NCI-H345 treated with DMSO at 0.1 percent for 48 hours (cell line): ENCODE measurements at regions not wholly inside any gene's neighbourhood (a gene's known extent, or its start where the extent isn't known, plus 50 kb on each side); places are given as distances from the start of the nearest gene placed in this dataset.

Source experiments
- DNase-seq: peaks from one replicate; lab custom pipeline; 2025; ENCODE audit not compliant: unreplicated experiment; lab: John Stamatoyannopoulos, UW

DNA sequence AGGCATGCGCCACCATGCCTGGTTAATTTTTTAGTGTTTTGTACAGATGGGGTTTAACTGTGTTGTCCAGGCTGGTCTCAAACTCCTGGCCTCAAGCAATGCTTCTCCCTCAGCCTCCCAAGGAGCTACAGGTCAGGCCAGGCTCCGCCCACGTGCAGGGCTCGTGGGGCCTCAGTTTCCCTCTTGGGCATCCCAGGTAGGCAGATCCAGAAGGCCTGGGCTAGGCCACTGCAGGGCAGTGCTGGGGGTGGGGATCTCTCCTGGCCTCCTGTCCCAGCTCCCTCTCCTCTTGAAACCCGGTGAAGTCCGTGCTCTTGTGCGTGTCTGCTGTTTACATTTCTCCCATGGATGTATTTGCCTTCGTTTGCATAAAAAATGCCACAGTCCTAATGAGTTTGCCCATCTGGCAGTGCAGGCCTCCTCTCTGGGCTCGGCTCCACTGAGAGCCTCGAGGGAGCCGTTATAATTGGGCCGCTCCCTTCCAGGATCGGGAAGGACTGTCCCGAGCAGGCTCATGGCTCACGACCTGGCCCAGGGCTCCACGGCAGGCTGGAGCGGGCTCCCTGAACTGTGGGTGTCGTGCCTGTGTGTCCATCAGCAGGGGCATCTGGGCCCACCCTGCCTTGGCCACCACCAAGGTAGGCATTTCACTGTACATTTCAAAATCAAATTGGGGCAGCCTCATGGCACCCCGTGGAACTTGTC is 52.6 kb upstream of the RUFY1 start:
- DNase-seq: no peak

DNA sequence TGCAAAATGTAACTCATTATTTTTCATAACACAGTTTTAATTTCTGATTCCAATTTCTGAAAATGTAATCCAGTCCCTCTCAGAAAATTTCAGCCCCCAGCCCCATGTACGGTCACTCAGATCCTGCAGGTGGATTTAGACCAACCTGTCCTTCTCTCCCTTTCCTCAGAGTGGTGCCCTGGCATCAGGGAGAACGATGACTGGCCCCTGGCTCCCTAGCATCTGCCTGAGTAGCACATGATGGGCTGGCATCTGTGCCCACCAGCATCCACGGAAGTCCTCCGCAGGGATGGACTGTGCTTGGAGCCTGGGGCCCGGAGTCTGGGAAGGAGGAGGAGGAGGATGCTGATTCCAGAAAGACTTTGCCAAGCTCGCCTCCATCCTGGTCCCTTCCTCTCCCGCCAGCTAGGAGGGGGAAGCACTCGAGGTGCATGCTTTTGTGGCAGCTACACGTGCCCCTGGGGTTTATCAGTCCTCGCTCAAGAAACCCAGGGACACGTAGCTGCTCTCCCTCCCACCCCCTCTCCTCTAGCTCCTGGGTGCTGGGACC is 54.4 kb upstream of the RUFY1 start:
- no peak for DNase-seq

DNA sequence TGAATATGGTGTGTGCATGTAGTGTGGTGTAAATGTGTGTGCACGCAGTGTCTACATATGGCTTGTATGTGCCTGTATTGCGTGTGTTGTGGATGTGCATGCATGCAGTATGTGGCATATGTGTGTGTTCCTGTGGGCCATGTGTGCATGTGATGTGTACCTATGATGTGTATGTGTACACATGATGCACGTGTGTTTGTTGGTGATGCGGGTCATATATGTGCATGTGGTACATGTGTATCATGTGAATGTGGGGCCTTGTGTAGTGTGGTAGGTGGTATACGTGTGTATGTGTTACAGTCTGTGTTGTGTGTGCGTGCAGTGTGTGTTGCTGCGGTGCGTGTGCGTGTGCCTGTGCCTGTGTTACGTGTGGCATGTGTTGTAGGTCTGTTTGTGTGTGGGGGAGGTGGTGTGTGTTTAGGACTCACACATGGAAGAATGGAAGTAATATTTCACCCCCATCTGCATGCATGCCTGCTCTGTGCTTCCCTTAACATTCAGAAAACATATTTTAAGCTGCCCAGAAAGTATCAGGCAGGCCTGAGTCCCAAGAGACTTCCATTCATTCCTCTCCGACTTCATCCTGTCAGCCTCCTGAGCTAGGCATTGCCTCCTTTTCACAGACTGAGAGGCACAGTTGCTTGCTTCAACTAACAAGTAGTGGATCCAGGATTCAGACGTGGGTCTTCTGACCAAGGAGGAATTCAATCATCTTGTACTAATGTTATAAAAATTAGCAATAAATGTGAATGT is 55.4 kb upstream of the RUFY1 start:
- no peak for DNase-seq

DNA sequence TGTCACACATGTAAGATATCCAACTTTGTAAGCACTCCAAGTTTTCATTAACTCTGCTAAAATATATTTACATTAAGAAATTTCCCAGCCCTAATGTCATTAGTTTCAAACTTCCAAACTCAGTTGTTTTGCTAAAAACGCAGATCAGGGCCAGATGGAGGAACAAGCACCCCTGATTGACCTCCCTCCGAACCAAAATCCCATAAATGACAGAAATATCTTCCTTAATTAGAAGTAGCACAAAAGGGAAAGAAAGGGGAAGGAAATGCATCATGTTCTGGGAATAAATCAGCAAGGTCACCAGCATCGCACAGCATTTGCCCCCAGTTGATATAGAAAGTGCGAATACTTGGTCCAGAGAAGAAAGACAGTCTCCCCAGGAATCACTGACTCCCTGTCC is 61.4 kb upstream of the RUFY1 start:
- DNase-seq: no peak

DNA sequence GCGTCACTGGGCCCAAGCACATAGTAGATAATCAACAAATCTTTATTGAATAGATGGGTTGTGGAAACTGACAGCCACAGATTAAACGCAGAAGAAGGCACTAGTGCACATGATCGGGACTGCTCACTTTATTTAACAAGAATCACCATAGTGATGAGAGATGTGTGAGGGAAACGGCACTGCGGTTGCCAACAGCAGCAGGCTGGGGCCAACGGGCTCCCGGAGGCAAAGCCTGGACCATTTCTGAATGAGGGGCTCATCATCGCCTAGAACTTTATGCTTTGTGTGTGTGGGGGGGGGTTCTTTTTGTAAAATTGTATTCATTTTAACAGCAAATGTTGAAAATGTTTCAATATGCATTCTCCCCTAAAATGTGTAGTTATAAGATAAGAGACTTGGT is 61.9 kb upstream of the RUFY1 start:
- DNase-seq: no peak

DNA sequence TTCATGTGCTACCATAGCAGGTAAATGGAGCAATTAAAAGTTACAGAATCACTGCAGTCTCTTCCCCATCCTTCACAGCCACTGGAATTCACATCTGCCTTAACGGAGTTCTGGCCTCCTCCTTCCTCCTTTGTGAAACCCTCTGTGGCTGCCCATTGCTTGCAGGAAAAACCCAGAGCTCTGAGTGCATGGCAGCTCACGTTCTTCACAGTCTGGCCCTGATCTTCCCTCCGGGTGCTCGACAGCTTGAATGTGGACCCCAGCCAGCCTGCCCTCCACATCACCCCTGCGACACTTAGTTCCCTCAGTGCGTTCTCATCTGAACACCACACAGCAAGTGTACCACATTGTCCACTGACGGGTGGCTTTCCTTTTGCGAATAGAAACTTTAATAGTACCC is 63.2 kb upstream of the RUFY1 start:
- DNase-seq: no peak

DNA sequence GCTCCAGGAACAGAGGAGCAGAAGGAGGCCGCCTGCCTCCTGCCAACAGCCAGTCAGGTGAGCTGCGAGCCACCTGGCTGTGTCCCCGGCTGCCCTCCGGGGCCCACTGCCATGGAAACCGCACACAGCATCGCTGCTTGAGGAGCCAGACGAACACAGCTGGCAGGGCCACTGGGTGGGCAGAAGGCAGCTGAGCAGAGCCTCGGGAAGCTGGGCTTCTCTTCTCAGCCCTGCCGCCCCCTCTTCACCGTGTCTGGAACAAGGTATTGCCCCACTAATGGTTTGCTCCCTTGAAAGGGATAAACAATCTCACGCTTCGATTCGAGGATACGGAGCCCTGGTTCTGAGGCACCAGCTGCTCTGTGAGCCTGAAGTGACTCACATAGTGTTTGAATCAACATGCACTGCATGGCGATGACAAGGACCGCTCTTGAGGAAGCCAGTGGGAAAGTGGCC is 63.7 kb upstream of the RUFY1 start:
- peak; percentile 67 for DNase-seq

DNA sequence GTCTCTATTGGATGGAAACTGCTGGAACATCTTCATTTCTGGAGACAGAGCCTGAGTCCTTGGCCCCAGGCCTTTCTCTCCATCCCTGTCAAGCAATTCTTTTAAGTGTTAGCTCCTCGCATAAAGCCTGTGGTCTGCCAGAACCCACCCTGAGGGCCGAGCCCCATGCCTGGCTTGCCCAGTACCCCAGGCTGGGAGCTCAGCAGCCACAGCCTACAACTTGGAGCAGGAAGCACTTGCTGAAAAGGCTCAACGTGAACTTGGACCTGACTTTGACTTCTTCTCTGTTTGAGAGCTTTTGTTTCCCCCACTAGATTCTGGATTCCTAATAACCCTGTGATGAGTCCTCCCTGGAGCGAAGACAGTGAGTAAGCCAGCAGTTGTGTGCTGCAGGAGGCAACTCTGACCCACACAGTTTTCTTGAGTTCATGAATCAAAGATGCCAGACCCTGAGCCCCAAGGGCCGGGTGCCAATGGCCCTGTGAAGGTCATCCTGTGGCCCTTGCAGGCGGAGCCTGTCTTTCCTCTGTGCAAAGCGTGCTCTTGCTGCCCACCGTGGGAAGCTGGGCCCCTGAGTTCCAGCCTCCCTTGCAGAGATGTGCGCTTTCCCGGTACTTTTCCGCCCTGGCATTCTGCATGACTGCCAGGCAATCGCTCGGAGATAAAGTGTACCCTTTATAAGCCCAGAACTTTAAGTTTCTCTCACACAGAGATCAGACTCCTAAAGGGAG is 64.3 kb upstream of the RUFY1 start:
- DNase-seq: no peak

DNA sequence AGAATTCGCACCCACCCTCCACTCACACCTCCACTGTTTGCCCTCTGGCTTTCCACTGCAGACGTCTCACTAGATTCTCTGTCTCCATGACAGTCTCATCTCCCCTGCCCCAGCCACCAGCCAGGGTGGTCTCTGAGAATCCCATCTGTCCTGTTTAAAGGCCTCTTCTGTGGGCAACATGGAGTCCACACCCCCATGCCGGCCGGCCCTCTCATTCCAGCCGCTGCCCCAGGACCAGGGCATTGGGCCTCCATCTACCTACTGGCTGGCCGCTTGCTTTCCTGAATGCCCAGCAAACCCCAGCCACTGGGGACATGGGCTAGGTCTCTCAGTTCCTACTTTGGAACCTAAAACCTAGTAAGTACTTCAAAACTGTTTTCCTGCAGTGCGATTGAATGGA is 65.6 kb upstream of the RUFY1 start:
- no peak for DNase-seq

DNA sequence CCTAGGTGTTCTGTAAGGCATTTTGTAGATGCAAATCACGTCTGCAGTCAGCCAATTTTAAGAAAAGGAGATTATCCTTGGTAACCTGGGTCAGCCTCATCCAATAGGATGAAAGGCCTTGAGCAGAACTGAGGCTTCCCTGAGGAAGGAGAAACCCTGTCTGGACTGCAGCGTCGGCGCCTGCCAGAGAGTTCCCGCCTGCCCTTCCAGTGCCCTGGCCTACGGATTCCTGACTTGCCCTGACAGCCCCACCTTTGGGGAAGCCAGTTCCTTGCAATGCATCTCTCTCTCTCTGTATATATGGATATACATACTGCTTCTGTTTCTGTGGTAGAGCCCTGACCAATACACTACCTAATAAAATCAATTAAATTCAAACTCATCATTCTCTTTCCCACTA is 66.2 kb upstream of the RUFY1 start:
- no peak for DNase-seq

DNA sequence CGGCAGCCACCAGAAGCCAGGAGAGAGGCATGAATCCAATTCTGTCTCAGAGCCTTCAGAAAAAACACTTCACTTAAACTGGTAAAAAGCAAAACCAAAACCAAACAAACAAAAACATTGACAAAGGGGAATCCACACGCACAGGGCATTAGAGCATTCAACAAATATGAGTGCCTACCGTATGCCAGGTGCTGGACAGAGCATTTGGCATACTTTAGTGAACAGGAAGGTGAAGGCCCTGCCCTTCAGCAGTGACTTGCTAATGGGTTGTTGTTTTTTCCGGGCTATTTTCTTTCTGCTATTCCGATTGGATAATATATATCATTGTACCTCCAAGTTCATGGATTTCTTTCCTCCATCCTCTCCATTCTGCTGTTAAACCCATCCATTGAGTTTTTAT is 71.7 kb upstream of the RUFY1 start:
- peak; percentile 25 for DNase-seq

DNA sequence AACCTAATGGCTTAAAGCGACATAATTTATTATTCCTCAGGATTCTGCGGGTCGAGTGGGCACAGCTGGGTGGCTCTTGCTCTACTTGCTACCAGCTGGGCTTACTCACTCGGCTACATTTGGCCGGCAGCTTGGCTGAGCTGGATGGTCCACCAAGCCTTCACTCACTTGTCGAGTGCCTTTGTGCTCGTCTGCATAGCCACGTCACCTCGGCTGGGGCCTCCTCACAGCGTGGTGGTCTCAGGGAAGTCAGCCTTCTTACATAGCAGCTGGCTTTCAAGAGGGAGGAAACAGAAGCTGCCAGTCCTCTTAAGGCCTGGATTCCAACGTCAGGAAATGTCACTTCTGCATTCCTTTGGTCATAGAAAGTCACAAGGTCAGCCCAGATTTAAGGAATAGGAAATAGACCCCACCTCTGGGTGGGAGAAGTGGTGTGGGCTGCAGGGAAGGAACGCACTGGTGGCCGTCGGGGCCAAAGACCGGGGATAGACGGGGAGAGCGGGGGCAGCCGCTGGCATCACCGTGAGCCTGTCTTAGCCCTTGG is 75.1 kb upstream of the RUFY1 start:
- DNase-seq: no peak

DNA sequence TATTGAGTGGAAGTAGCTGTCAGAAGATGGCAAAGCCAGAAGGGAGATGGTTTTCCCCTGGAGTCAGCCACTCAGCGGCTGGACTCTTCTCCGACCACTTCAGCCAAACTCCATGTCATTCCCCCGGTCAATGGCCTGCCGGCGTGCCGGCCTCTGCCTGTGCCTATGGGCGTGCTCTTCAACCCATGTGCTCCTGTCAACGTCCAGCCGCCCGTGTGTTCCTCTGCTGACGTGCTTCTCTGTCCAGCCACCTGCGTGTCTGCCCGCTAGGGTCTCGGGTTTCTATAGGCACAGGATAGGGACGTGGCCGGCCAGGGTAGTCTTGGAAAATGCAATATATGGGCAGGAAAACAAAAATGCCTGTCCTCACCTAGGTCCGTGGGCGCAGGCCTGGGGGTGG is 77.7 kb upstream of the RUFY1 start:
- DNase-seq: no peak

DNA sequence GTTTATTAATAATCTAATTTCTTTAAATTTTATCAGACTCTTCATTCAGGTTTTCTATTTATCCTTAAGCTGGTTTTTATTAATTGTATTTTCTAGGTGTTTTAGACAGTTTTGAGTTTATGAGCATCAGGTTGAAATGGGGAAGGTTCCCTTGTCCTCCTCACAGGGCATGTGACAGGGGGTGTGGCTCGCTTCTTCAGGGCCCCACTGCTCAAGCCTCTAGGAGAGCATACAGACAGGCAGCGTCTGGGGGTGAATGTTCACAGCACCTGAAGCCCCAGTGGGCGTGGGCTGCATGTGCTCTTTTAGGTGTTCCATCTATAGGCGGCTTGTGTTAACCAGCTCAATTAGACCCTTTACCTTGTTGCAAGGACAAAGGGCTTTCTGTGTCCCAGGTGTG is 78.2 kb upstream of the RUFY1 start:
- no peak for DNase-seq

DNA sequence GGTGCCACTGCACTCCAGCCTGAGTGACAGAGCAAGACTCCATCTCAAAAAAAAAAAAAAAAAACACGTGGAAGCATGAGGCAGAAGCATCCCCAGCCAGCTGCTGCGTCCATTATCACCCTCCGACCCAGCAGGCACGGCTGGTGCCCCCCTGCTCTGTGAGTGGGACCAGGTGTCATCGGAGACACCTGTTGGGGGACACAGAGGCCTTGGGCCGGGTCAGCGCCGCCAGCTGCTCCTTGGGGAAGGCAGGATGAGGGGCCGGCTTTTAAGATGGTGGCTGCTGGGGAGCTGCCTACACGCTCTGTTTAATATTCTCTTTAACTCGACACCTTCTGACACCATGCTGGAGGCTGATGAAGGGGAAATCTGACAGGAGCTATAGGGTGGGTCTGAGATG is 80.2 kb upstream of the RUFY1 start:
- no peak for DNase-seq

DNA sequence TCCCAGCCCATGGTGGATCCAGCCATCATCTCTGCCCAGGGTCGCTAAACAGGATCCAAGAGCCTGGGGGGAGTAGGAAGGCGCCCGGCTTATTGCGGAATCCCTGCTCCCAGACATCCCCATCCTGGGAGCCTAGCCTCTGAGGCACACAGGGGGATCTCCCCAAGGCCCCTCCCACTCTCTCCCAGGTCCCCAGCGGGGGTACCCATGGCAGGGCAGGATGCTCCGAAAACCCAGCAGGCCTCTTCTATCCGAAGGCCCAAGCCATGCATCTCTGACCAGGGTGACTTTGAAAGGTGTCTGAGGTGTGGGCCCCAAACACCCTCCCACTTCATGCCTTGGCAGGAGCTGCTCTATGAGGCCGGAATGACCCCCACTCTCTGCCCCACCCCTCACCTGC is 81.7 kb upstream of the RUFY1 start:
- no peak for DNase-seq

DNA sequence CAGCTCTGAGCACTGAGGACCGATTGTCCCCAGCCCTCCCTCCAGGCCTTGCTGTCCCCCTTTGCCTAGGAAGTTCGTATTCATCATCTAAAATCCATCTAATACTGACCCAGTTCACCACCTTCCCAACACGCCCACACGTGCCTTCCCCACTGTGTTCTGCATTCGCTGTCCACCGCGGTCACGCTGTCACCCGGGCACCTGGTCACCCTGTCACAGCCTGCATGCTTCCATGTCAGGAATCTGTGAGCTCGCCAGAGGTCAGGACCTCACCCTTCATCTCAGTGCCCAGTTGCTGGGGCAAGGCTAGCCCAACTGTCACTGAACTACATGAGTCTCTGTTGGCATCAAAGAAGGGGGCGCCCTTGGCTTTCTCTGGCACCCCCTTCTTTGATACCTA is 82.9 kb upstream of the RUFY1 start:
- no peak for DNase-seq

DNA sequence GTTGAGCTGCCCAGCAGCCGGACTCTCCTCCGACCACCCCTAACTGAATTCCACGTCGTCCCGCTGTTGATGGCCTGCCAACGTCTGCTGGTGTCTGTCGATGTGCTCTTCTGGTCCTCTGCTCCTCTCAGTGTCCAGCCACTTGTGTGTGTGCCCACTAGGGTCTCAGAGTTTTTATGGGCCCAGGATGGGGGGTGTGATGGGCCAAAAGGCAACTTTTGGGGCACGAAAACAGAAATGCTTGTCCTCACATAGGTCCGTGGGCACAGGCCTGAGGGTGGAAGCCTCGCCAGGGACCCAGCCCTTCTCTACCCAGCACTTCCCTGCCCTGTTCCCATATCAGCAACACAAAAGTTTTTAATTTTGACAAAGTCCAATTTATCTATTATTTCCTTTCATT is 85.7 kb upstream of the RUFY1 start:
- DNase-seq: no peak

DNA sequence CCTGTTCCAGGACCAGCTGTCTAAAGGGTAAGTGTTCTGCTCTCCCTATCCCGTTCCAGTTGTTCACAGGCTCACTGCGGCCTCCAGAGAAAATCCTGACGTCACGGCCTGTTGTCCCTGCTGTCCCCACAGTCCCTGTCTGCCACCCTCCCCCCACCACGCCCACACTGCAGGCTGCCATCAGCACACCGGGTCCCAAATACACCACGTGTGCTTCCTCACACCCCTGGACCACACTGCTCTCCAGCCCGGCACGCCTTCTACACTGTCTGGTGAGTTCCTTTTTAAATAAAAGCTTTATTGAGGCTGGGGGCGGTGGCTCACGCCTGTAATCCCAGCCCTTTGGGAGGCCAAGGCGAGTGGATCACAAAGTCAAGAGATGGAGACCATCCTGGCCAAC is 88.3 kb upstream of the RUFY1 start:
- no peak for DNase-seq

DNA sequence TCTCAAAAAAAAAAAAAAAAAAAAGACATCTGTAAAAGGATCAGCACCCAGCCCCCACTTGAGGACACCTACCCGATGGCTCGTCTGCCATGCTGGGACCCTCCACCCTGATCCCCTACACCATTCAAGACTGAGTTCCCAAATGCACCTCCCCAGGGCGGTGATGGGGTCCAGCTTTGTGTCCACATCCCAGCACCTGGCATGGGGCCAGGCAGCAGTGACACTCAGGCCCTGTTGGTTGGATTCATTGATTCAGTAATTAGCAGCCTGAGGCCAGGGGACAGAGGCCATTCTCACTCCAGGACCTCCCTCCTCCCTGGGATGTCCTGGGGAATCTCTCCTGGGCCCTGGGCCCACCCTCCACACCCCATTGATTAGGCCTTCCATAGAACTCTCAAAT is 88.8 kb upstream of the RUFY1 start:
- DNase-seq: no peak

DNA sequence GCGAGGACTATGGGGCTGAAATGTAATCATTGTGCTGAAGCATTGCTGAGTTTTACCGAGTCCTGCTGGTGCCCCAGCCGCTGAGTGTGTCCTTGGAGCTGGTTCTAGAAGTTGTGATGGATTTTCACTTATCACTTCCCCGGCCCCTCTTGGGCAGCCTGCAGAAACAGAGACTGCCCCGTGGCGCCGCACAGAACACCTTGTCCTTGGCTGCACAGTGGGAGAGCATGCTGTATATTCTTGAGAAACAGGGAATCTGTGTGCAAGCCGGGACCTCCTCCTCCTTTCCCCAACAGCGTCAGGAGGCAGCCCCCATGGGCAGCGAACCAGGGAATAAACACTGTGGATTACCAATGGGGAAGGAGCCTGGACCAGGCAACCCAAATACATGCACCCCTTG is 90.6 kb upstream of the RUFY1 start:
- DNase-seq: no peak

DNA sequence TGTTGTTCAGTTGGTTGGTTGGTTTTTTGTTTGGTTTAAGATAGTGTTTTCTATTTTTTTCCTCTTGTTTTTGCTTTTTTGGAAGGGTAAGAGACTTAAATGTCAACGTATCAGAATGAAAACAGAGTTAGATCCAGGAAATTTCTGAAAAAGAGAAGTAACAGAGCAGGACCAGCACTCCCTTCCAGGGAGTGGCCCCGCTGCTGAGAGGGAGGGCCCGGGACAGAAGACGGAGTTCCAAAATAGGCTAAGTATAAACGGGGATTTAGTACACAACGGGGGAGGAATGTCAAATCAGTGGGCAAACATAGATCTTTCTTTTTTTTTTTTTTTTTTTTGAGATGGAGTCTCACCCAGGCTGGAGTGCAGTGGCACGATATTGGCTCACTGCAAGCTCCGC is 92.7 kb upstream of the RUFY1 start:
- no peak for DNase-seq
